PC-3 (cell line): ENCODE measurements at regions not wholly inside any gene's neighbourhood (a gene's known extent, or its start where the extent isn't known, plus 50 kb on each side); places are given as distances from the start of the nearest gene placed in this dataset.

Experiments
- EZH2 ChIP-seq: fragments of 300-600 bp; sonication (generic); IDR thresholded peaks from one replicate; pipeline ENCODE4 v1.6.1; 2017; ENCODE audit warnings: antibody characterized with exemption, mild to moderate bottlenecking, low read length; ENCODE audit not compliant: unreplicated experiment
- TF ChIP-seq, protein P1 (sequence below): fragments of 300-600 bp; sonication (generic); conservative IDR thresholded peaks from 2 replicates; pipeline ENCODE4 v1.5.1; 2017; ENCODE audit warnings: antibody characterized with exemption, low read depth, mild to moderate bottlenecking, low read length

DNA sequence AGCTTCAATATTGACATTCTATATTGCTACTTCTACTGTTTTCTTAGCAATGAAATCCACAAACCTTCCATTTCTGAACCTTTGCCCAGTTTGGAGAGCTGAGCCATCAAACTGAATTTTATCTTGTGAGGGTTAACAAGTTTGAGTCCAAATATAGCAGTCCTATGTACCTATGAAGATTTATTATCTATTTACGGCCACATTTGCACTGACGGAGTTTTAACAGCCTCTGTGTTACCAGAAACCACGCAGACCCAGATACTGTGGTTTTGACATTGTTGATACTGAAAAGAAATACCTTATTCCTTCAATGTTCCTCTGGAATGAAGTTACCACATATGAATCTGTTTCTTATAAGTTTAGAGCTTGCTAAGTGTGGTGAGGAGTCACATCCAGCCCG lies 172.6 kb downstream of the FGFR2 start:
- TF ChIP-seq, protein P1, sequence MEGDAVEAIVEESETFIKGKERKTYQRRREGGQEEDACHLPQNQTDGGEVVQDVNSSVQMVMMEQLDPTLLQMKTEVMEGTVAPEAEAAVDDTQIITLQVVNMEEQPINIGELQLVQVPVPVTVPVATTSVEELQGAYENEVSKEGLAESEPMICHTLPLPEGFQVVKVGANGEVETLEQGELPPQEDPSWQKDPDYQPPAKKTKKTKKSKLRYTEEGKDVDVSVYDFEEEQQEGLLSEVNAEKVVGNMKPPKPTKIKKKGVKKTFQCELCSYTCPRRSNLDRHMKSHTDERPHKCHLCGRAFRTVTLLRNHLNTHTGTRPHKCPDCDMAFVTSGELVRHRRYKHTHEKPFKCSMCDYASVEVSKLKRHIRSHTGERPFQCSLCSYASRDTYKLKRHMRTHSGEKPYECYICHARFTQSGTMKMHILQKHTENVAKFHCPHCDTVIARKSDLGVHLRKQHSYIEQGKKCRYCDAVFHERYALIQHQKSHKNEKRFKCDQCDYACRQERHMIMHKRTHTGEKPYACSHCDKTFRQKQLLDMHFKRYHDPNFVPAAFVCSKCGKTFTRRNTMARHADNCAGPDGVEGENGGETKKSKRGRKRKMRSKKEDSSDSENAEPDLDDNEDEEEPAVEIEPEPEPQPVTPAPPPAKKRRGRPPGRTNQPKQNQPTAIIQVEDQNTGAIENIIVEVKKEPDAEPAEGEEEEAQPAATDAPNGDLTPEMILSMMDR = no peak
- TF ChIP-seq EZH2 = no peak
